GM23248 (cell line): ENCODE measurements at regions not wholly inside any gene's neighbourhood (a gene's known extent, or its start where the extent isn't known, plus 50 kb on each side); places are given as distances from the start of the nearest gene placed in this dataset.

Experiments
- EZH2 ChIP-seq: fragments of 200-600 bp; sonication (generic); IDR thresholded peaks from 2 replicates; pipeline ENCODE4 v1.6.1; 2018; ENCODE audit warnings: antibody characterized with exemption, mild to moderate bottlenecking; ENCODE audit not compliant: insufficient read depth, poor library complexity, severe bottlenecking
- EZH2phosphoT487 ChIP-seq: fragments of 200-600 bp; sonication (generic); IDR thresholded peaks from 2 replicates; pipeline ENCODE4 v1.6.1; 2018; ENCODE audit warnings: antibody characterized with exemption, moderate library complexity, mild to moderate bottlenecking, low read depth; ENCODE audit not compliant: insufficient read depth

- TF ChIP-seq EZH2 (no peak), EZH2phosphoT487 (no peak)
These were observed 168.7 kb upstream of the NDUFV2 start for GRCh38 chr18:8933714-8934284.
